Fibroblast of skin of back (primary cell): ENCODE measurements at regions not wholly inside any gene's neighbourhood (a gene's known extent, or its start where the extent isn't known, plus 50 kb on each side); places are given as distances from the start of the nearest gene placed in this dataset.

Experiments
- DNase-seq: peaks from one replicate; pipeline ENCODE4 v3.0.0-alpha.2; 2013

- DNase-seq, result no peak
Measured at GRCh38 chr2:3138621-3139020, 239.0 kb downstream of the EIPR1 start.

GRCh38 chr2:3137651-3138300, 239.8 kb downstream of the EIPR1 start:
- DNase-seq, result no peak

GRCh38 chr2:3135676-3136075, 241.9 kb downstream of the EIPR1 start:
- no peak for DNase-seq

- DNase-seq, result no peak
Measured at GRCh38 chr2:3134026-3134571, 243.5 kb downstream of the EIPR1 start.

GRCh38 chr2:3132966-3133365, 244.7 kb downstream of the EIPR1 start:
- no peak for DNase-seq

GRCh38 chr2:3132466-3132865, 245.2 kb downstream of the EIPR1 start:
- DNase-seq, result no peak

GRCh38 chr2:3131636-3132326, 245.8 kb downstream of the EIPR1 start:
- no peak for DNase-seq

GRCh38 chr2:3130889-3131635, 246.6 kb downstream of the EIPR1 start:
- DNase-seq, result no peak

- DNase-seq, result no peak
Measured at GRCh38 chr2:3130444-3130843, 247.2 kb downstream of the EIPR1 start.

- no peak for DNase-seq
Measured at GRCh38 chr2:3129867-3130266, 247.8 kb downstream of the EIPR1 start.

- DNase-seq, result peak; percentile 2
Measured at GRCh38 chr2:3128786-3129185, 248.8 kb downstream of the EIPR1 start.

GRCh38 chr2:3127710-3128109, 249.9 kb downstream of the EIPR1 start:
- no peak for DNase-seq

- DNase-seq, result peak; percentile 3
Measured at GRCh38 chr2:3126911-3127621, 250.6 kb downstream of the EIPR1 start.

- no peak for DNase-seq
Measured at GRCh38 chr2:3126171-3126910, 251.3 kb downstream of the EIPR1 start.

- DNase-seq, result no peak
Measured at GRCh38 chr2:3125761-3126130, 251.9 kb downstream of the EIPR1 start.

- no peak for DNase-seq
Measured at GRCh38 chr2:3125001-3125760, 252.4 kb downstream of the EIPR1 start.

GRCh38 chr2:3122525-3122924, 255.1 kb downstream of the EIPR1 start:
- DNase-seq, result no peak

- DNase-seq, result peak; percentile 2
Measured at GRCh38 chr2:3121601-3122000, 256.0 kb downstream of the EIPR1 start.

GRCh38 chr2:3117650-3118216, 259.9 kb downstream of the EIPR1 start:
- no peak for DNase-seq

- DNase-seq, result no peak
Measured at GRCh38 chr2:3116371-3116770, 261.2 kb downstream of the EIPR1 start.
